WTC11 (cell line): ENCODE measurements at regions not wholly inside any gene's neighbourhood (a gene's known extent, or its start where the extent isn't known, plus 50 kb on each side); places are given as distances from the start of the nearest gene placed in this dataset.

ENCODE experiments used
- CREB1 ChIP-seq: sonication (generic); formaldehyde crosslinking; IDR thresholded peaks from 2 replicates; pipeline ENCODE4 v1.8.0; 2023; ENCODE audit warnings: mild to moderate bottlenecking, missing genetic modification reagents
- TP53 ChIP-seq: sonication (generic); formaldehyde crosslinking; IDR thresholded peaks from 2 replicates; pipeline ENCODE4 v1.8.1; 2023; ENCODE audit warnings: mild to moderate bottlenecking, missing genetic modification reagents
- ZNF138 ChIP-seq: sonication (generic); formaldehyde crosslinking; conservative IDR thresholded peaks from 2 replicates; pipeline ENCODE4 v1.8.1; 2022; ENCODE audit warnings: mild to moderate bottlenecking, moderate library complexity, missing genetic modification reagents
- TF ChIP-seq, protein P1 (sequence below): fragments of 200-600 bp; IDR thresholded peaks from 2 replicates; pipeline ENCODE4 v1.8.0; 2022; ENCODE audit warnings: antibody characterized with exemption
- TF ChIP-seq, protein P2 (sequence below): sonication (generic); formaldehyde crosslinking; IDR thresholded peaks from 2 replicates; pipeline ENCODE4 v1.8.0; 2023; ENCODE audit warnings: missing genetic modification reagents, mild to moderate bottlenecking, borderline replicate concordance

DNA sequence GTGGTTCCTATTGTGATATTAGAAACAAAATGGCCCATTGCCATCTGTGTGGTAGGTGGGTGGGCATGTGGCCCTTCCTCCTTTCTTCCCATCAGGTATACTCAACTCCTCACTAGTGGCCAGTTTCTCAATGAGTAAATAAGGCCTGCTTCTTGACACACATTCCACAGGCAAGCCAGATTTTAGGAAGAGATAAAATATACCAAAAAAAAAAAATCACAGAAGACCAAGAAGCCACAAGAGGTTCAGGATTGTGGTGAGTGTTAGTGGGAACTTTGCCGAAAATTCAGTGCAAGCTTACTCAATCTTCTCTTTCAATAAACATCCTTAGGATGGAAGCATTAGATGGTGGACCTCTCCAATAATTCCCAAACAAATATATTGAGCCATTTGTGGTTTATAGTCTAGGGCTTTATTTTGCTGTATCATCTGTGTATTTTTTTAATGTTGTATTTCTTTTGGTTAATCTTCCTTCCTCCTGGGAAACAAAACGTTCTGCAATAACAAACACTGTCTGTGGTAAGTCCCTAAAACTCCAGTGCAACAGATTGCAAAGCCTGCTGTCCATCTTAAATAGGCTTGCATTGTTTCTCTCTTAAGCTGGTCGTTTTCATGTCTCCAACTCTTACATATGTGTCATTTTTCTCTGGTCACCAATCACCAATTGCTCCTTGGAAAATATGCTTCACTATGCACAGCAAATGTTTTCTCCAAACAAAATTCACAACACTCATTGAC is 289.9 kb upstream of the KITLG start:
- TF ChIP-seq TP53 (CRISPR knock-in tag) (no peak), ZNF138 (CRISPR knock-in tag) (no peak), CREB1 (CRISPR knock-in tag) (no peak)
- TF ChIP-seq, protein P1, sequence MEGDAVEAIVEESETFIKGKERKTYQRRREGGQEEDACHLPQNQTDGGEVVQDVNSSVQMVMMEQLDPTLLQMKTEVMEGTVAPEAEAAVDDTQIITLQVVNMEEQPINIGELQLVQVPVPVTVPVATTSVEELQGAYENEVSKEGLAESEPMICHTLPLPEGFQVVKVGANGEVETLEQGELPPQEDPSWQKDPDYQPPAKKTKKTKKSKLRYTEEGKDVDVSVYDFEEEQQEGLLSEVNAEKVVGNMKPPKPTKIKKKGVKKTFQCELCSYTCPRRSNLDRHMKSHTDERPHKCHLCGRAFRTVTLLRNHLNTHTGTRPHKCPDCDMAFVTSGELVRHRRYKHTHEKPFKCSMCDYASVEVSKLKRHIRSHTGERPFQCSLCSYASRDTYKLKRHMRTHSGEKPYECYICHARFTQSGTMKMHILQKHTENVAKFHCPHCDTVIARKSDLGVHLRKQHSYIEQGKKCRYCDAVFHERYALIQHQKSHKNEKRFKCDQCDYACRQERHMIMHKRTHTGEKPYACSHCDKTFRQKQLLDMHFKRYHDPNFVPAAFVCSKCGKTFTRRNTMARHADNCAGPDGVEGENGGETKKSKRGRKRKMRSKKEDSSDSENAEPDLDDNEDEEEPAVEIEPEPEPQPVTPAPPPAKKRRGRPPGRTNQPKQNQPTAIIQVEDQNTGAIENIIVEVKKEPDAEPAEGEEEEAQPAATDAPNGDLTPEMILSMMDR, result no peak
- TF ChIP-seq, protein P2, sequence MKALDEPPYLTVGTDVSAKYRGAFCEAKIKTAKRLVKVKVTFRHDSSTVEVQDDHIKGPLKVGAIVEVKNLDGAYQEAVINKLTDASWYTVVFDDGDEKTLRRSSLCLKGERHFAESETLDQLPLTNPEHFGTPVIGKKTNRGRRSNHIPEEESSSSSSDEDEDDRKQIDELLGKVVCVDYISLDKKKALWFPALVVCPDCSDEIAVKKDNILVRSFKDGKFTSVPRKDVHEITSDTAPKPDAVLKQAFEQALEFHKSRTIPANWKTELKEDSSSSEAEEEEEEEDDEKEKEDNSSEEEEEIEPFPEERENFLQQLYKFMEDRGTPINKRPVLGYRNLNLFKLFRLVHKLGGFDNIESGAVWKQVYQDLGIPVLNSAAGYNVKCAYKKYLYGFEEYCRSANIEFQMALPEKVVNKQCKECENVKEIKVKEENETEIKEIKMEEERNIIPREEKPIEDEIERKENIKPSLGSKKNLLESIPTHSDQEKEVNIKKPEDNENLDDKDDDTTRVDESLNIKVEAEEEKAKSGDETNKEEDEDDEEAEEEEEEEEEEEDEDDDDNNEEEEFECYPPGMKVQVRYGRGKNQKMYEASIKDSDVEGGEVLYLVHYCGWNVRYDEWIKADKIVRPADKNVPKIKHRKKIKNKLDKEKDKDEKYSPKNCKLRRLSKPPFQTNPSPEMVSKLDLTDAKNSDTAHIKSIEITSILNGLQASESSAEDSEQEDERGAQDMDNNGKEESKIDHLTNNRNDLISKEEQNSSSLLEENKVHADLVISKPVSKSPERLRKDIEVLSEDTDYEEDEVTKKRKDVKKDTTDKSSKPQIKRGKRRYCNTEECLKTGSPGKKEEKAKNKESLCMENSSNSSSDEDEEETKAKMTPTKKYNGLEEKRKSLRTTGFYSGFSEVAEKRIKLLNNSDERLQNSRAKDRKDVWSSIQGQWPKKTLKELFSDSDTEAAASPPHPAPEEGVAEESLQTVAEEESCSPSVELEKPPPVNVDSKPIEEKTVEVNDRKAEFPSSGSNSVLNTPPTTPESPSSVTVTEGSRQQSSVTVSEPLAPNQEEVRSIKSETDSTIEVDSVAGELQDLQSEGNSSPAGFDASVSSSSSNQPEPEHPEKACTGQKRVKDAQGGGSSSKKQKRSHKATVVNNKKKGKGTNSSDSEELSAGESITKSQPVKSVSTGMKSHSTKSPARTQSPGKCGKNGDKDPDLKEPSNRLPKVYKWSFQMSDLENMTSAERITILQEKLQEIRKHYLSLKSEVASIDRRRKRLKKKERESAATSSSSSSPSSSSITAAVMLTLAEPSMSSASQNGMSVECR (CRISPR knock-in tag), result no peak
